Neural progenitor cell (in vitro differentiated cells): ENCODE measurements at regions not wholly inside any gene's neighbourhood (a gene's known extent, or its start where the extent isn't known, plus 50 kb on each side); places are given as distances from the start of the nearest gene placed in this dataset.

Experiments
- EZH2 ChIP-seq: fragments of 200-600 bp; sonication (generic); IDR thresholded peaks from 2 replicates; pipeline ENCODE4 v1.6.1; 2017; ENCODE audit warnings: antibody characterized with exemption, mild to moderate bottlenecking, moderate library complexity
- TF ChIP-seq, protein P1 (sequence below): fragments of 200-600 bp; sonication (generic); IDR thresholded peaks from 2 replicates; pipeline ENCODE4 v1.5.1; 2017; ENCODE audit warnings: antibody characterized with exemption, mild to moderate bottlenecking

DNA sequence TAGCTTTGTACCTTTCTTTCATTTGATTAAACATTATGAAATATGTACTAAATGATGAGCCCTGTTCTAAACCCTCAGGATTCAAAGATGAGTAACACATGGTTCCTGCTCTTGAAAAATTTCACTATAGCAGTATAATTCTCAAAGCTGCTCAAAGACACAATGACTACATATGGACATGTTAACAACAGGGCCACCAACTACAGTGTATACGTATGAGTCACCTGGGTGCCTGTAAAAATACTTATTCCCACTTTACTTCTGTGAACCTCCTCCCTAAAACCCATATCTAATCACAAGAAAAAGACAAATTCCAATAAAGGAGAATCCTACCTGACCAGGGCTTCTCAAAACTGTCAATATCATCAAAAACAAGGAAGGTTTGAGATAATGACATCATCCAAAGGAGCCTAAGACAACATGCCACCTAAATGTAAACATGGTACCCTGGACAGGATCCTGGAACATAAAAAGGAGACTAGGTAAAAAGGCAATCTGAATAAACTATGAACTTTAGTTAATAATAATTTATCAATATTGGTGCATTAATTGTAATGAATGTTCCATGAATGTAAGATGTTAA is 84.7 kb downstream of the FAM161A start:
- TF ChIP-seq, protein P1, sequence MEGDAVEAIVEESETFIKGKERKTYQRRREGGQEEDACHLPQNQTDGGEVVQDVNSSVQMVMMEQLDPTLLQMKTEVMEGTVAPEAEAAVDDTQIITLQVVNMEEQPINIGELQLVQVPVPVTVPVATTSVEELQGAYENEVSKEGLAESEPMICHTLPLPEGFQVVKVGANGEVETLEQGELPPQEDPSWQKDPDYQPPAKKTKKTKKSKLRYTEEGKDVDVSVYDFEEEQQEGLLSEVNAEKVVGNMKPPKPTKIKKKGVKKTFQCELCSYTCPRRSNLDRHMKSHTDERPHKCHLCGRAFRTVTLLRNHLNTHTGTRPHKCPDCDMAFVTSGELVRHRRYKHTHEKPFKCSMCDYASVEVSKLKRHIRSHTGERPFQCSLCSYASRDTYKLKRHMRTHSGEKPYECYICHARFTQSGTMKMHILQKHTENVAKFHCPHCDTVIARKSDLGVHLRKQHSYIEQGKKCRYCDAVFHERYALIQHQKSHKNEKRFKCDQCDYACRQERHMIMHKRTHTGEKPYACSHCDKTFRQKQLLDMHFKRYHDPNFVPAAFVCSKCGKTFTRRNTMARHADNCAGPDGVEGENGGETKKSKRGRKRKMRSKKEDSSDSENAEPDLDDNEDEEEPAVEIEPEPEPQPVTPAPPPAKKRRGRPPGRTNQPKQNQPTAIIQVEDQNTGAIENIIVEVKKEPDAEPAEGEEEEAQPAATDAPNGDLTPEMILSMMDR: no peak
- no peak for TF ChIP-seq EZH2
